Right lobe of liver (tissue), 4 donors: ENCODE measurements at regions not wholly inside any gene's neighbourhood (a gene's known extent, or its start where the extent isn't known, plus 50 kb on each side); places are given as distances from the start of the nearest gene placed in this dataset.

ENCODE experiments used
- POLR2A ChIP-seq: fragments of 450-650 bp; IDR thresholded peaks from one replicate; pipeline ENCODE4 v1.6.1; 2017; ENCODE audit warnings: antibody characterized with exemption, mild to moderate bottlenecking
- TF ChIP-seq, protein P1 (sequence below), 4 donors: fragments of 200-600 bp in 3 of 4; fragments of 450-650 bp in 1 of 4; IDR thresholded peaks; one replicate each; pipeline versions ENCODE4 v1.5.1 to v1.8.0; 2016 to 2022; ENCODE audit warnings: antibody characterized with exemption in 4 of 4, mild to moderate bottlenecking in 2 of 4
- donor health status: DM: no; HTN: no; CAD: no.
- donor health status: DM: no; HTN: no; CAD: no.
- donor health status: DM: no; HTN: yes; CAD: no.

DNA sequence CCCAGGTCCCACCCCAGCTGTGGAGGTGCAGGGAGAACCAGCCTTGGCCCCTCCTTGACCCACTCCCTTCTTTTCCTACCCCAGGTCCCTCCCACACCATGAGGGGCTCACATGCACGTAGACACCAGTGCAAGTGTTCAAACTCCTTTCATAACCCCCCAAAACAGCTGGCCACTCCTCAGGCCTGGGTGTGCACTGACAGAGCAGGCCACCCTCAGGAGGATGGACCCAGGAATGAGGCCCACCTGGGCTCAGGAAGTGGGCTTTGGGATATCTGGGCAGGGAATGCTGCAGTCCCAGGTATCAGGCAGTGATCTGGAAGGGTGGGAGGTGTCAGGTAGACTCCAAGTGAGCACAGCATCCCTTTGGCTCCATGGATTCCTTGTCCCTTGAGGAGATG lies 723.8 kb downstream of the MATN1 start:
- TF ChIP-seq, protein P1, sequence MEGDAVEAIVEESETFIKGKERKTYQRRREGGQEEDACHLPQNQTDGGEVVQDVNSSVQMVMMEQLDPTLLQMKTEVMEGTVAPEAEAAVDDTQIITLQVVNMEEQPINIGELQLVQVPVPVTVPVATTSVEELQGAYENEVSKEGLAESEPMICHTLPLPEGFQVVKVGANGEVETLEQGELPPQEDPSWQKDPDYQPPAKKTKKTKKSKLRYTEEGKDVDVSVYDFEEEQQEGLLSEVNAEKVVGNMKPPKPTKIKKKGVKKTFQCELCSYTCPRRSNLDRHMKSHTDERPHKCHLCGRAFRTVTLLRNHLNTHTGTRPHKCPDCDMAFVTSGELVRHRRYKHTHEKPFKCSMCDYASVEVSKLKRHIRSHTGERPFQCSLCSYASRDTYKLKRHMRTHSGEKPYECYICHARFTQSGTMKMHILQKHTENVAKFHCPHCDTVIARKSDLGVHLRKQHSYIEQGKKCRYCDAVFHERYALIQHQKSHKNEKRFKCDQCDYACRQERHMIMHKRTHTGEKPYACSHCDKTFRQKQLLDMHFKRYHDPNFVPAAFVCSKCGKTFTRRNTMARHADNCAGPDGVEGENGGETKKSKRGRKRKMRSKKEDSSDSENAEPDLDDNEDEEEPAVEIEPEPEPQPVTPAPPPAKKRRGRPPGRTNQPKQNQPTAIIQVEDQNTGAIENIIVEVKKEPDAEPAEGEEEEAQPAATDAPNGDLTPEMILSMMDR (IDR thresholded peaks at IDR 0.05) = no peak
- no peak for TF ChIP-seq POLR2A
